GM21526 (cell line): ENCODE measurements at regions not wholly inside any gene's neighbourhood (a gene's known extent, or its start where the extent isn't known, plus 50 kb on each side); places are given as distances from the start of the nearest gene placed in this dataset.
"Not testable (repeated sequence)": the region's sequence is repeated elsewhere in the genome, so short reads cannot be mapped to it uniquely, and the experiment has no call there.

ENCODE experiments used
- ATAC-seq: cut with Tn5 transposase; IDR thresholded peaks from one replicate; pipeline ENCODE4 v1.9.1; 2021; ENCODE audit warnings: moderate library complexity; ENCODE audit not compliant: unreplicated experiment, low FRiP score

DNA sequence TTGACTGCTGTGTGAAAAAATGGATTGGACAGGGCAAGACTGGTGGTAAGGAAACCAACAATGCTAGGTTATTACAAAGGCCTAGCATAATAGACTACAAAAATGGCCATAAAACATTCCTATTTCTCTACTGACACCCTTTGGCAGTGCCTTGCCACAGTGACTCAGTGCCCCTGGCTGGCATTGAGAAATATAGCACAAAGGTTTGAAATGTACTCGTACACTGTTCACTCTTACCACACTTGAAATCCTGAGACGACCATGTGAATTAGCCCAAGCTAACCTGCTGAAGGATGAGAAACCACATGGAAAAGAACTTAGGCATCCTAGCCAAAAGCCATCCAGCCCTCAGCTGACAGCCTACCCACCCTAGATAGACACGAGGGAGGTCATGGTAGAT, 149.8 kb upstream of the PALMD start:
- ATAC-seq: no peak

DNA sequence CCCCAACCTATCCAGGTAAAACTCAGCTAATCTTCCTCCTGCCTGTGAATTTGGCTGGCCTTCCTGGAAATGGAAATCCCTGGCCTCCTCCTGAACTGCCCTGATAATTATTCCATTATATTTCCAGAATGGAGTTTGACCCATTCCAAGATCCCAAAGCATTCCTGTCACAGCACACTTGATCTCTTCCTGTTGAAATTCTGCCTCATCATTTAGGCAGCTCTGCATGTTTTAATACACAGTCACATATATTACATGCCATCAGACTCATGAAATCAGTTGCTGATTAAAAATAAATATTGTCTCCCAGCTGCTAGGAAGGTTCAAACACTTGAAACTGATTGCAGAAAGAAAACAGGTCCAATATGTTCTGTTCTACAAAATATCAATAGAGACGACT, 148.2 kb upstream of the PALMD start:
- ATAC-seq: no peak

DNA sequence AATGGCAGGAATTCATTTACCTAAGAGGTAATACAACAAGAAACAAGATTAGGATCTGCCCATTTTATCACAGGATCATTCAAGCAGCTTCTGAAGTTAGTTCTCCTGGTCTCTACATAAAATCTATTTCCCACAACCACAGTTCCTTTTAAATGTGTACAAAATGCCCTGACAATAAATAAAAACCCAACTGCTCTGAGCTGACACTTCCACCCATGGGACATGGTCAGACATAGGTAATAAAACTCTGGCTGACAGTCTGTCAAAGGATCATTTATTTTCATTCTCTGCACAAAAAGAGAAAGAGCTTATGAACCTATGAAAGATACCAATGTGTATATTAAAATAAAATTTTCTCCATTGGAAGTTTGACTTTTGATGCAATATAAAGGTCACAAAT, 145.4 kb upstream of the PALMD start:
- no peak for ATAC-seq

DNA sequence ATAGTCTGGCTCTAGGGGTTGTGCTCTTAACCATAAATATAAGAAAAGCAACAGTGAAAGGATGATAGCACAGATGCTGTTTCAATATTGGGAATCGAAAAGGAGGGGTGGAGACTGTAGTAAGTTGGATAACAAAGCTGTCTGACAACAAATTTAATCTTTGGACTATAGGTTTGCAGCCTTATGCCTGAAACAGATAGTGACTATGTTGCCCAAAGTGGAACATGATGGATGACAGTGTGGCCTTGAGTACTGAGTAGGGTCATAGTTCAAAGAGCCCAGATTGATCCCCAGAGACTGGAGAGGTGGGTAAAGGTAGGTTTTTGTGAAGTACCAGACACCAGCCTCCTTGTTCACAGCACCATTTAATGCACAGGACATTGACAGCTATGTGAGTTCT, 144.0 kb upstream of the PALMD start:
- ATAC-seq: no peak

DNA sequence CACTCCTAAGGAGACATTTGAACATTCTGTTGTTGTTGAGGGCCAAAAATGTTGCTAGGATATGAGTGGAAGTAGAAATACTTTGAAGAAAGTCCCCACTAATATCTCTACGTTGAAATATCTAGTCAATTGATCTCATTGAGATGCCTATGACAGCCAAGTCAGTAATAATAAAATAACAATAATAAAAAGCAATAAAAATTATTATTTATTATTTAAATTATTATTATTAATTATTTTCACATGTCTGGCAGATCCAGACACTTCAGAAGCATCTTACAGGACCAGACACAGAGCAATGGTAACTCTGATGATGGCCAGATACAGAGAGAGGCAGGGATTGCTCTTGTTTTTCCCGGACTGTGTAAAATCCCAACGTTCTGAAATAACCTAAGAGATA, 143.5 kb upstream of the PALMD start:
- no peak for ATAC-seq

DNA sequence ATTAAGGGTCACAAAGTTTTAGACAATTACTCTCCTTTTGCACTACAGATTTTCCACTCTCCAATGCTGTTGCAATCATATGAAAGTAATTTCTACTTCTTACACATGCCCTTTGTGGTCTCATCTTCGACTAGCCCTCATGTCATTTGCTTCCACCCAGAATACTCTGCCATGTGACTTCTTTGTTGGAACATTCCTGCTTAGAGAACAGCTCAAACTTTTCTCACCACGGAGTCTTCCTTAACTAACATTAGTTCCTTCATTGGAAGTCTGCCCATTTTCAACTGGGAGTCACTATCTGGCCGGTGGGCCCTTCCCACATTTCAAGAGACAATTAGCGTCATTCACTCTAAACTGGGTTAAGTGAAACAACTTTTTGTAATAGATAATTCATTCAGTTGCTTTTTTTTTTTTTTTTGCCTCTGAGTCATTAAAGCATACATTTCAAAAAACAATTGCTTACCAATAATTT, 142.6 kb upstream of the PALMD start:
- no peak for ATAC-seq

DNA sequence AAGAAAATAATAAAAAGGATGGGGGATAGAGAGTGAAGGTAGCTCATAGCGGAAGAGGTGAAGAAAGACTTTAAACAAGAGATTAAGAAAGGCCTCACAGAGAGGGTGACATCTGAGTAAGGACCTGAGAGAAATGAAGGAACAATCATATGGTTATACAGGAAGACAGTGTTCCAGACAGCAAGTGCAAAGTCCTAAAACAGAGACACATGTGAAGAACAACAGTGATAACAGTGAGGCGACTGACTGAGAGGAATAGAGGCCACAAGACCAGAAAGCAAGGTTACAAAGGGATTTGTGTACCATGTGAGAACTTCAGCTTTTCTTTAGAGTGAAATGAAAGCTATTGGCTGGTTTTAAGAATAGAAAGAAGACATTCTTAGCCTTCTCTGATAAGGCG, 141.6 kb upstream of the PALMD start:
- no peak for ATAC-seq

DNA sequence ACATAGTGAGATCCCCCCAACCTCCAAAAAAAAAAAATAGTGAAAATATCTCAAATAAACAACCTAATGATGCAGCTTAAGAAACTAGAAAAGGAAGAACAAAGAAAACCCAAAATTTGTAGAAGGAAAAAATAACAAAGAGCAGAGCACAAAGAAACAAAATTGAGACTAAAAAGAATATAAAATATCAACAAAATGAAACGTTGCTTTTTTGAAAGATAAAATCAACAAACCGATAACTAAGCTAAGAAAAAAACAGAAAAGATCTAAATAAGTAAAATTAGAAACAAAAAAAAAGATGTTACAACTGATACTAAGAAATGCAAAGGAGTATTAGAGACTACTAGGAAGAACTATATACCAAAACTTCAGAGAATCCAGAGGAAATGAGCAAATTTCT, 139.3 kb upstream of the PALMD start:
- ATAC-seq: no peak

DNA sequence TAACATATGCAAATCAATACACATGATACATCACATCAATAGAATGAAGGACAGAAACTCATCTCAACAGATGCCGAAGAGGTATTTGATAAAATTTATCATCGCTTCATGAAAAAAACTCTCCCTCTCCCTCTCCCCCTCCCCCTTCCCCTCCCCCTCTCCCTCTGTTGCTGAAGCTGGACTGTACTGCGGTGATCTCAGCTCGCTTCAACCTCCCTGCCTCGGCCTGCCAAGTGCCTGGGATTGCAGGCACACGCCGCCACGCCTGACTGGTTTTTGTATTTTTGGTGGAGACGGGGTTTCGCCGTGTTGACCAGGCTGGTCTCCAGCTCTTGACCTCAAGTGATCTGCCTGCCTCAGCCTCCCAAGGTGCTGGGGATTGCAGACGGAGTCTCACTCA, 138.5 kb upstream of the PALMD start:
- not testable (repeated sequence) for ATAC-seq

DNA sequence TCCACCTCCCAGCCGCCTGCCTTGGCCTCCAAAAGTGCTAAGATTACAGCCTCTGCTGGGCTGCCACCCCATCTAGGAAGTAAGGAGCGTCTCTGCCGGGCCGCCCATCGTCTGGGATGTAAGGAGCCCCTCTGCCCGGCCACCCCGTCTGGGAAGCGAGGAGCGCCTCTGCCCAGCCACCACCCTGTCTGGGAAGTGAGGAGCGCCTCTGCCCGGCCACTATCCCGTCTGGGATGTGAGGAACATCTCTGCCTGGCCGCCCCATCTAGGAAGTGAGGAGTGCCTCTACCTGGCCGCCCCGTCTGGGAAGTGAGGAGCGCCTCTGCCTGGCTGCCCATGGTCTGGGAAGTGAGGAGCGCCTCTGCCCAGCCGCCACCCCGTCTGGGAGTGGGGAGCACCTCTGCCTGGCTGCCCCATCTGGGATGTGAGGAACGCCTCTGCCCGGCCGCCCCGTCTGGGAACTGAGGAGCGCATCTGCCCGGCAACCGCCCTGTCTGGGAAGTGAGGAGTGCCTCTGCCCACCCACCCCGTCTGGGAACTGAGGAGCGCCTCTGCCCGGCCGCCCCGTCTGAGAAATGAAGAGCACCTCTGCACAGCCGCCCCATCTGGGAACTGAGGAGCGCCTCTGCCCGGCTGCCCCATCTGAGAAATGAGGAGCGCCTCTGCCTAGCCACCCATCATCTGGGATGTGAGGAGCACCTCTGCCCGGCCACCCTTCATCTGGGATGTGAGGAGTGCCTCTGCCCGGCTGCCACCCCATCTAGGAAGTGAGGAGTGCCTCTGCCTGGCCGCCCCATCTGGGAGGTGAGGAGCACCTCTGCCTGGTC, 137.8 kb upstream of the PALMD start:
- no peak for ATAC-seq

DNA sequence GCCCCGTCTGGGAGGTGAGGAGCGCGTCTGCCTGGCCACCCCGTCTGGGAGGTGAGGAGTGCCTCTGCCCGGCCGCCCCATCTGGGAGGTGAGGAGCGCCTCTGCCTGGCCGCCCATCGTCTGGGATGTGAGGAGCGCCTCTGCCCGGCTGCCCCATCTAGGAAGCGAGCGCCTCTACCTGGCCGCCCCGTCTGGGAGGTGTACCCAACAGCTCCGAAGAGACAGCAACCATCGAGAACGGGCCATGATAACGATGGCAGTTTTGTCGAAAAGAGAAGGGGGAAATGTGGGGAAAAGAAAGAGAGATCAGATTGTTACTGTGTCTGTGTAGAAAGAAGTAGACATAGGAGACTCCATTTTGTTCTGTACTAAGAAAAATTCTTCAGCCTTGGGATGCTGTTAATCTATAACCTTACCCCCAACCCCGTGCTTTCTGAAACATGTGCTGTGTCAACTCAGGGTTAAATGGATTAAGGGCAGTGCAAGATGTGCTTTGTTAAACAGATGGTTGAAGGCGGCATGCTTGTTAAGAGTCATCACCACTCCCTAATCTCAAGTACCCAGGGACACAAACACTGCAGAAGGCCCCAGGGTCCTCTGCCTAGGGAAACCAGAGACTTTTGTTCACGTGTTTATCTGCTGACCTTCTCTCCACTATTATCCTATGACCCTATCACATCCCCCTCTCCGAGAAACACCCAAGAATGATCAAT, 137.0 kb upstream of the PALMD start:
- not testable (repeated sequence) for ATAC-seq

DNA sequence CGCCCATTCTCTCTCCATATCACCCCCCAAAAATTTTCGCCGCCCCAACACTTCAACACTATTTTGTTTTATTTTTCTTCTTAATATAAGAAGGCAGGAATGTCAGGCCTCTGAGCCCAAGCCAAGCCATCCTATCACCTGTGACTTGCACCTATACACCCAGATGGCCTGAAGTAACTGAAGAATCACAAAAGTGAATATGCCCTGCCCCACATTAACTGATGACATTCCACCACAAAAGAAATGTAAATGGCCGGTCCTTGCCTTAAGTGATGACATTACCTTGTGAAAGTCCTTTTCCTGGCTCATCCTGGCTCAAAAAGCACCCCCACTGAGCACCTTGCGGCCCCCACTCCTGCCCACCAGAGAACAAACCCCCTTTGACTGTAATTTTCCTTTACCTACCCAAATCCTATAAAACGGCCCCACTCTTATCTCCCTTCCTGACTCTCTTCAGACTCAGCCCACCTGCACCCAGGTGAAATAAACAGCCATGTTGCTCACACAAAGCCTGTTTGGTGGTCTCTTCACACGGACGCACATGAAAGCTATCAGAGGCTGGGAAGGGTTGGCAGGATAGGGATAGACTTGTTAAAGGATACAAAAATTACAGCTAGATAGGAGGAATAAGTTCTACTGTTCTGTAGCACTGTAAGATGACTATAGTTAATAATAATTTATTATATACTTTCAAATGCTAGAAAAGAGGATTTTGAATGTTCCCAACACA, 130.9 kb upstream of the PALMD start:
- ATAC-seq: not testable (repeated sequence)

DNA sequence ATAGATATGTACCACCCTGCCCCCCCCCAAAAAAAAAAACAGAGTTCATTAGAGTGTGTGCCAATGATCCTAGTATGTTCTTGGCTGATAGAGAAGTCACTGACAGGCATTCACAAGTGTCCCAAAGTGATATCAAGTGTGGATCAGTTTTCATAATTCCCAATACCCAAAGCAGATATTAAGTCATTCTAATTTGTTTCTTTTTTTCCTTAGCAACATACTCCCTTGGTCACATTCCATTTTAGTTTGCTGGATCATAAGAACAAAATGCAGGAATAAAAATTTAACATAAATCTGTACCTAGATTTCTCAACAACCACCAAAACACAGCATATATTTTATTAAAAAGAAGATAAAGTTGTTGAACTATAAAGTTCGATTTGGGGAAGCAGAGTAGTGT, 129.8 kb upstream of the PALMD start:
- ATAC-seq: no peak

DNA sequence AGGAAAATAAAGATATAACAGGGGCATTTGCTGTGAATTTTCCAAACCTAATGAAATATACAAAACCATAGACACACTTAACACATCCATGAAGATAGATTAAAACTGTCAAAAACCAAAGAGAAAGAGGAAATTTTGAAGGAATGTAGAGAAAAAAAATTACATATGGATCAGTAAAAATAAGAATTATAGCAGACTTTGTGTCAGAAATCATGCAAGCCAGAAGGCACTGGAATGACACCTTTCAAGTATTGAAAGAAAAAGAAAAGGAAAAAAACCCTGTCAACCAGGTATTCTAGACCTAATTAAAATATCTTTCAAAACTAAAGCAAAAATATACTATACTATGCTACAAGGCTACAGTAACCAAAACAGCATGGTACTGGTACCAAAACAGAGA, 125.8 kb upstream of the PALMD start:
- no peak for ATAC-seq

DNA sequence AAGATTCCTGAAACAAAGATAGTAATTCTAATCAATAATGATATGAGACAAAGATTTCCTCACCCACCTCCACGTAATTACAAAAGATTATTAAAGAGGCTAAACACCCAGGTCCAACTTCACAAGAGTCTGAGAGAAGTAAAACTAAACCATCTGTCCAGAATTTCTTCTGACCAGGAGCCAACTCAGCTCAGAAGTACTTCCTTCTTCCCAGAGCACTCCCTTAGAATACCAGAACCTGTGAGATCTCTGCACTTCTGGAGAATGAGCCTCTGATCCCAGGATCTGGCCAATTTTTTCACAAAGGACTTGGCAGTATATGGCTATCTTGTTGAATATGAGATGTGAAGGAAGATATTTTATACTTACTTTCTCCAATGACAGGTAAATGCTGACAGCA, 120.6 kb upstream of the PALMD start:
- no peak for ATAC-seq

DNA sequence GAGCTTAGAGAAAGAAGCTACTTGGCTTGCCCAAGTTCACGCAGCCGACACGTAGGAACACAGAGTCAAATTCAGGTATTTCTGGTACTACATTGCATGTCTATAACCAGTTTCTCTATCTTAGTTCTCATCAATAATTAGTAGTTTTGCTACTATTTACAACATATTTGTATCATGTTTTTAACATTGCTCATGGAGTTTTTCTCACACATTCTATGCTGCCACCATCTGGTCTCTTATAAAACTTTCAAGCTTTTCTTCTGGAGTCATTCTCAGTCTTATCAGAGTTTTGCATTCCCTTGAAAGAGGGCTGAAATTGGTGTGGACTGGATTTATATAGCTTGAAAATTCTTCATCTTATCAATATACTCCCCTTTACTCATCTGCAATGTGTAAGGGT, 118.8 kb upstream of the PALMD start:
- ATAC-seq: no peak

DNA sequence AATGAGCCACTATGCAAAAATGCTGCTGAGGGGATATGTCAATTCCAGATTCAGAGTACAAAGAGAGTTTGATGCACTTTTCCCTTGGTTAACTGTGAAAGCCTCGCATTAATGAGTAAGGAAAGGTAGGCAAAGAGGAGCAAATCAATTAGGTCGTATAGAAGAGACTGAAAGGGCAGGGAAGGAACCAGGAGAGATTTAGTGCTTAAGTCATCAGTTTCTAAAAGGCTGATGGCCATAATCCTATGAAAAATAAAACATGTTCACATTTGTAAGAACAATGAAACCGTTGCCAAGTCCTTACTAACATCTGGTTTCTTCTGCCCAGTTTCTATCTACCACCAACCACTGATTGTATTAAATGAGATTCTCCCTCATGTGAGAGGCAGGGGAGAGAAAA, 118.4 kb upstream of the PALMD start:
- ATAC-seq: no peak

DNA sequence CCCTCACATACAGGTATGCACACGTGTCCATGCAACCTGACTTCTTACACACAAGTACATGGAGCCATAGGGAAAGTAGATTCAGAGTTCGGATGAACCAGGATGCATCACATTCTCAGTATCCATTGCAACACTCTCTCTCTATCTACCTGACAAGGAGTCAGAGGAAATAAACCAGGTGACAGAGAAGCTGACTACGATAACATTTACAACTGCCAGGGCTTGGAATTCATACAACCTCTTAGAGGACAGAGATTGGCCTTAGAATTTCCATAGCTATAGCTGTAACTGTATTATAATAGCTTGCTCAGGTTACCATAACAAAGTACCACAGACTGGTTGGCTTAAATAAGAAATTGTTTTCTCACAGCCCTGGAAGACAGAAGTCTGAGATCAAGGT, 116.9 kb upstream of the PALMD start:
- no peak for ATAC-seq

DNA sequence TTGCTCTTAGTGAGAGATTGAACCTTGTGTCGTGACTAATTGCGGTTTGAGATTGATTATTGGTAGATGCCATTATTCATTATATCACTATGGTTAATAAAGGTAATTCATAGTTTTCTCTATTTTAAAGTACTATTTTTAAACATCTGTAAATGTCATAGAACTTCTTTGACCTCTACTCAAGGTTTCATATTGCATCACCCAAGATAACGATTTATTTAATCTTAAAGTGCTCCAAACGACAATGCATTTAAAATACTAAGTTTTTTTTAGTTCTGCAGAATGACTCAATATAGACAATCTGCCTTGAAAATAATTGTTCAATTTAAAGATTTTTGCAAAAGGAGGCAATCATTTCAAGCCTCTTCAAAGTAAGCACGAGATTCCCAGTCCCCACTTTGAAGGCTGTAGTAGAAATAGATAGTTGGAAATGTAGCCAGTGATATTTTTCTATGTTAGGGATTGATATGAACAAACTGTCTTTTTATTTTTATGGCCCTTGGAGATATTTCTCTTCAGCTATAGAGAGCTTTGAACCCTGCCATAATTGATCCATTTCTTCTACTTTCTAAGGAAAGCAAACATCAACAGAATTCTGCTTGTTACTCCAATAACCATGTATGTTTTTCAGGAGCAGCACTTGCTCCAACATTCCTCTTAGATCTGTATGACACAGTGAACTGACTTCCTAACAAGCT, 114.2 kb upstream of the PALMD start:
- ATAC-seq: no peak

DNA sequence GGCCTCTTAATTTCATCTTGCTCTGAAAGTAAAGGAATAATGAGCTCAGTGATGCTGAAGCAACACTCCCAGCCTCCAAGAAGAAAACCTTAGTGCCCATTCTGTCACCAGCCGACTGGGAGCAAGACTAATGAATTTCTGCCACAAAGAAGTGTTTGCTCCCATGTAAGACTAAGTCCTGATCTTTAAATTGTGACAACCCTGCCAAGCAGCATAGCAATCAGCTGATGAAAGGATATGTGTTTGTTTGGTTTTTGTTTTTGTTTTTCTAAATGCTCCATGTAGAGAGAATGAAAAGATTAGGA, 113.7 kb upstream of the PALMD start:
- ATAC-seq: no peak
